OCI-LY1 (cell line): ENCODE measurements at regions not wholly inside any gene's neighbourhood (a gene's known extent, or its start where the extent isn't known, plus 50 kb on each side); places are given as distances from the start of the nearest gene placed in this dataset.

Experiments
- CTCF ChIP-seq: fragments of 200-600 bp; sonication (generic), shearing (Covaris generic); IDR thresholded peaks from 2 replicates; pipeline ENCODE4 v1.5.1; 2017; ENCODE audit warnings: mild to moderate bottlenecking, antibody characterized with exemption, low read length, moderate library complexity, mixed read lengths
- EZH2 ChIP-seq: fragments of 200-600 bp; sonication (generic), shearing (Covaris generic); IDR thresholded peaks from 2 replicates; pipeline ENCODE4 v1.8.0; 2017; ENCODE audit warnings: borderline replicate concordance, mixed run types, mild to moderate bottlenecking, antibody characterized with exemption, low read length, moderate library complexity, mixed read lengths

GRCh38 chr11:37511425-37511933 is 913.4 kb upstream of the RAG2 start:
- no peak for TF ChIP-seq CTCF
- no peak for TF ChIP-seq EZH2
